H1 (cell line): ENCODE measurements at regions not wholly inside any gene's neighbourhood (a gene's known extent, or its start where the extent isn't known, plus 50 kb on each side); places are given as distances from the start of the nearest gene placed in this dataset.

Experiments
- CTCF ChIP-seq, 3 experiments: IDR thresholded peaks; 1 replicate in 2 of 3; 2 replicates in 1 of 3; pipeline versions ENCODE4 v1.5.1 to v1.6.1; 2011; ENCODE audit warnings: low read length in 3 of 3, mild to moderate bottlenecking in 3 of 3, inconsistent platforms in 2 of 3, low read depth in 1 of 3, moderate library complexity in 1 of 3; ENCODE audit not compliant: insufficient read depth in 1 of 3; ENCODE audit errors: control extremely low read depth in 1 of 3
- EZH2 ChIP-seq: fragments of 200-600 bp; sonication (generic); IDR thresholded peaks from 2 replicates; pipeline ENCODE4 v1.7.1; 2012; ENCODE audit warnings: low read depth, mild to moderate bottlenecking, moderate library complexity, low read length, inconsistent platforms; ENCODE audit not compliant: severe bottlenecking
- JUND ChIP-seq: IDR thresholded peaks from 2 replicates; pipeline ENCODE4 v1.6.1; 2011; ENCODE audit warnings: mild to moderate bottlenecking, improper control_type of control experiment, low read length
- POLR2A ChIP-seq, 2 experiments: IDR thresholded peaks; 1 replicate in 1 of 2; 2 replicates in 1 of 2; pipeline ENCODE4 v1.6.1; 2011; ENCODE audit warnings: low read depth in 2 of 2, low read length in 2 of 2, mild to moderate bottlenecking in 2 of 2; ENCODE audit errors: control extremely low read depth in 1 of 2
- POLR2AphosphoS5 ChIP-seq: IDR thresholded peaks from 2 replicates; pipeline ENCODE4 v1.6.1; 2011; ENCODE audit warnings: low read depth, low read length

DNA sequence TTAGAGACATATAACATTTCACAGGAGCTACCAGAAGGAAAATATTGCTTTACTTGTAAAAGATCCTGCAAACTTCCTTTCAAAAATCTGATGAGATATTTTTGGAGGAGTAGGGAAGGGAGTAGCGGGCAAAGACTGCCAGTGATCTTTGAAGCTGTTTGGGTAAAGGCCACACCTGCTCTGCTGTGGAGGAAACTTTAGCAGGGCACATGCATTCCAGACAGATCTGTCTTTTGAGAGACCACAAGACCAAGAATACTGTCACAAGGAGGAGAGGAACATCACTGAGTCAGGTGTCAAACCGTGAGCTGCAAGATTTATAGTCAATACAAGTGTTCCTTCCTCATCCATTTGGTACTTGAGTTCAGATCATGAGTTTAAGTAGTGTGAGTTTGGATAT is 654.4 kb downstream of the DNAJB9 start:
- TF ChIP-seq CTCF (IDR thresholded peaks at IDR 0.05; ENCODE audit: control extremely low read depth in 1 of 3, insufficient read depth in 1 of 3, low read depth in 1 of 3, low read length in 3 of 3) (no peak), POLR2A (IDR thresholded peaks at IDR 0.05; ENCODE audit: control extremely low read depth in 1 of 2, low read depth in 2 of 2, low read length in 2 of 2) (no peak), EZH2 (no peak), POLR2AphosphoS5 (no peak), JUND (no peak)
